CD1c-positive myeloid dendritic cell (primary cell): ENCODE measurements at regions not wholly inside any gene's neighbourhood (a gene's known extent, or its start where the extent isn't known, plus 50 kb on each side); places are given as distances from the start of the nearest gene placed in this dataset.
"Not testable (repeated sequence)": the region's sequence is repeated elsewhere in the genome, so short reads cannot be mapped to it uniquely, and the experiment has no call there.

Source experiments
- DNase-seq: peaks from one replicate; pipeline ENCODE4 v3.0.0-alpha.2; 2016; ENCODE audit errors: extremely low spot score

GRCh38 chr6:57708061-57708460 lies 390.6 kb downstream of the PRIM2 start:
- DNase-seq = not testable (repeated sequence)

DNA sequence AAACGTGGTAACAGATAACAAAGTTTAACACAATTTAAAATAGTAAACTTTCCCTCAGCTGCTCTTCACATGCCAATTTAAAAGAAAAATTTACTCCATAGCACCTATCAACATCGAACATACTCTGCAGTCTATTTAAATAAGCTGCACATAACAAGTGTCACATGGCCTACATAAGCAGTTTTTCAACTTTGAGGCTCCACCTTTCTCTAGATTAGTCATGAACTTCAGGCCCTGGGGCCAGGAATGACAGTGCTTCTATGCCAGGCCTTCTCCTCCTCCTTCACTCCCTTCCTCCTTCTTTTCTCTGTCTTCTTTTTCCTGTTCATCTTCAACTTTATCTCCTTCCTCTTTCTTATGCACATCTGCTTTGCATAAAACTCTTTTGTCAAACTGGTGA lies 405.1 kb downstream of the PRIM2 start:
- not testable (repeated sequence) for DNase-seq

DNA sequence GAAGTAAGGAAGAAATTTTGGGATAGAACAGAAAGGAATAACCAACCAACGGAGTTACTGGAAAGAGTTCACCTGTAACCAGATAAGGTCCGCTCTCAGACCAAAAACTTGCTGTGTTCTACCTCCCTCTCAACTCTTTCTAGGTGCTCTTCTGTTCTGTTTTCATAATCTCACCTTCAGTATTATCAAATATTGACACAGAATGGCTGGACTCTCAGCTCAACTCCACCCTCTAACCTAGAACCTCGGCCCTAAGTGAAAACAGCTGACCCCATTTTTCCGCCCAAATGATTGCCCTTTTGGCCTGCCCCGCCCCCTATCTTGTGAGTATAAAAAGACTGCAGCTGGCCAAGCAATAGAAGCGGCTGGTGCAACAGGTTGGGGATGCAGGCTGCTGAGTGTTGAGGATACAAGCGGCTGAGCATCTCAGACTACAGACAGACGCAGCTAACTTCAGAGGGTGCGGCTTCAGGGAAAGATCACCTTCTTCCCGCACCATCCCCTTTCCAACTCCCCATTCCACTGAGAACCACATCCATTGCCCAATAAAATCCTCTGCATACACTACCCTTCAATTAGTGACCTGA lies 406.5 kb downstream of the PRIM2 start:
- DNase-seq = not testable (repeated sequence)

DNA sequence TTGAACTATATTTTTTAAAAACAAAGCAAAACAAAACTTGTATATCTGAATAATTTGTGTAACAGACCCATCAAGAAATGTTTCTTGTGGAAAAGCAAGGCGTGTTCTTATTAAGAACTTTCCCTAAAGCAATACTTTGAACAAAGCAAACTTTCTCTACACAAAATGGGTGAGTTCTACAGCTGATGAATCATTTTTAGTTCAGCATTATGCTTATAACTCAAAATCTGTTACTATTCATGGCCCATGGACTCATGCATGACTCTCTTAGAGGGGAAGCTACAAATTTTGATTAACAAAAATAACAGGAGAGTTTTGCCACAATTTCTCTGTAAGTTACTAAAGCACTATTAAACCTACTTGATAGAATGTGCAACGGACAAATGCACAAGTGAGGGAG lies 412.0 kb downstream of the PRIM2 start:
- not testable (repeated sequence) for DNase-seq

- DNase-seq = not testable (repeated sequence)
These were observed 413.3 kb downstream of the PRIM2 start for GRCh38 chr6:57730726-57731125.

DNA sequence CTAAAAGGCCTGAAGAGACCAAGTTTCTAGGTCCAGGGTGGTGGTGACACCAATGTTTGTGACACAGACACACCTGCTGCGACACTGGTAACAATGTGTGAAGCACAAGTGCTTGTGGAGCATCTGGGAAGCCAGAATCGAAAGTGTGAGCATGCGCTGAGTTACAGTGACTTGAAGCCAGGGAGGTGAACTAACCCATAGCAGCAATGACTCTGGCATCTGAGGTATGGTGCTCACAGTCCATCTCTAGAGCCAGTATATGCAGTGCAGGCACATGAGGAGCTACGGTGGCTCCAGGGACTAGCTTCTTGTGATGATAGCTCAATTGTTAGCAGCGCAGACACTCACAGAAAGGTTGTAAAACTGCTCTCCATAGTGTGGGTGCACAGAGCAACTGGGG lies 430.3 kb downstream of the PRIM2 start:
- not testable (repeated sequence) for DNase-seq

GRCh38 chr6:57759850-57760249 lies 442.4 kb downstream of the PRIM2 start:
- not testable (repeated sequence) for DNase-seq

DNA sequence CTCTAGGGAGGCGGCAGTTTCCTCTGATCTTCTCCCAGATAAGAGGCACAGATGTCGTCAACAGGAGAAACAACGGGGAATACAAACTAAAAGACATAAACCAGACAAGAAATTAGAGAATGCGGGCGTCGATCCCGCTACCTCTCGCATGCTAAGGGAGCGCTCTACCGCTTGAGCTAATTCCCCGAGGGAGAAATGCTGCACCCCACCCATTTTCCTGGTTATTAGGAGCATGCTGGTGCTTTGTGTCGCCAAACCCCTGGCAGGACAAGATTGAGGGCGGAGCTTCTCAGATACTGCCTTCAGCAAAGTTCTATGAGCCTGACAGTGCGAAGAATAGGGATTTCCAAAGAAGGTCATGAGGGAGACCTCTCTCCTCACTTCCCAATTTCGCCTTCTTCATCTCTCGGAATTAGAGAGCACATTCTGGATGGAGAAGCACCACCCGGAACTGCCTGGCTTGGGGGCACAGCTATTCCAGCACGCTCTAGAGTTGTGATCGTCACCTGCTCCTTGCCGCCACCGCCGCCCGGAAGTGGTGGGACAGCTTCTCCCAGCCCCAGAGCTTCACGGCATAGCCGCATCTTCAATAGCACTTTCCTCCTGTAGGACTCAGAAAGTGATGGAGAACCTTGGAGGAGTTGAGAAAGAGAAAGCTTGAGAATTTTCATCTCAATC lies 475.4 kb downstream of the PRIM2 start:
- not testable (repeated sequence) for DNase-seq

DNA sequence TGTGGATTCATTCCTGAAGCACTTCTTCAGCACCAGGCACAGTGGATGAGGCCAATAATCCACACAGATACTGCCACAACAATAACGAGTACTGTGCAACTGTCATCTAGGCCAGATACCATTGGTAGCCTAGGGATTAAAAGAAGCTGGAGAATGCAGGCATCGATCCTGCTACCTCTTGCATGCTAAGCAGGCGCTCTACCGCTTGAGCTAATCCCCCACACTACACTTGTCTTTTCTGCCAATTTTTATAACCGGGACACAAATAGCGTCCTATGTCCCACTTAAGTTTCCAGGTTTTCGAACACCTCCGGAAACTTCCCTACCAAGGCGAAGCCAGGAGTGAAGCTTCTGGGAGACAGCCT lies 475.9 kb downstream of the PRIM2 start:
- DNase-seq = not testable (repeated sequence)

DNA sequence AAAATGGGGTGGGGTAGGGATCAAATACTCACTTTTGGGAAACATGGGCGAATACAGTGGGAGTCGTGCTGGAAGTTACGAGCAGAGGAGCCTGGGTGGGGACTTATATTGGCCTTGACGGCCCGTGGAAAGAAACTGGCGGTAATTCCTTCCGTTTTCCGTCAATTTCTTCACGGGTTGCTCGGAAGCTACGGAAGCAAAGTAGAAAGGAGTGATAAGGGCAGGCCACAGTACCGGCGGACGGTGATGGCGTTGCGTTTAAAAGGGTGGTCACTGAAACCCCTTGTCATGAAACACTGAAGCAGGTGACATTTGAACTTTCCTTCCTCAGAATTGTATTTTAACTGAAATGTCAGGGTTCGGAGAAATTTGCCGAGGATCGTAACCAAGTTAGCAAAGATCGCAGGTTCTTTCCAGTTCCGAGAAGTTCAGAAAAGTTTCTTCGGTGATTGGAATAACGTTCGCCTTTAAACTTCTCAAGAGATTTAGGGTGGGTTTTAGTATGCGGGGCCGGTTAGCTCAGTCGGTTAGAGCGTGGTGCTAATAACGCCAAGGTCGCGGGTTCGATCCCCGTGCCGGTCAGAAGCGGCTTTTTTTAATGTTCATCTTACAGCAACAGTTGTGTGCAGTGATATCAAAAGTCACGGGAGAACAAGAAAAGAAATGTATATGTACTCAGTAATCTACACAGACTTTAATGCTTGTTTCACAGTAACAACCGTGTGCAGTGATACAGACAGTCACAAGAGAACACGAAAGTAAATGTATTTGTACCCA lies 482.5 kb downstream of the PRIM2 start:
- DNase-seq = not testable (repeated sequence)

- DNase-seq = not testable (repeated sequence)
These were observed 491.2 kb downstream of the PRIM2 start for GRCh38 chr6:57808581-57808980.

DNA sequence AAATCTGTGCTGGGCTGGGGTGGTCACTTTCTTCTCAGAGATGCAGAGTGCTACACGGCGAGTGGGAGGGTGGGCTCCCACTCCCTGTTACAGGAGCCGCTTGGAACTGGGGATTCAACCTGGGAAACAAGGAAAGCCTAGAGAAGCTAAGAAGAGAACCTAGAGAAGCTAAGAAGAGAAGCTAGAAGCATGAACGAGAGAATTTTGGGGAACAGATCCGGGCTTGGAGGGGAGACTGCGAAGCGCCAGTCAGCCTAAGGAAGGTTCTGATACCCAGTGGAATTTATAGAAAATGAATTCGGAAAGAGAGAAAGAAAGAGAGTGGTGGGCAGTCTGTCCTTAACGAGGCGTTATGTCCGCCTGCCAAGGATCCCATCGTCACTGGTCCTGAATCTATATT lies 492.0 kb downstream of the PRIM2 start:
- not testable (repeated sequence) for DNase-seq

DNA sequence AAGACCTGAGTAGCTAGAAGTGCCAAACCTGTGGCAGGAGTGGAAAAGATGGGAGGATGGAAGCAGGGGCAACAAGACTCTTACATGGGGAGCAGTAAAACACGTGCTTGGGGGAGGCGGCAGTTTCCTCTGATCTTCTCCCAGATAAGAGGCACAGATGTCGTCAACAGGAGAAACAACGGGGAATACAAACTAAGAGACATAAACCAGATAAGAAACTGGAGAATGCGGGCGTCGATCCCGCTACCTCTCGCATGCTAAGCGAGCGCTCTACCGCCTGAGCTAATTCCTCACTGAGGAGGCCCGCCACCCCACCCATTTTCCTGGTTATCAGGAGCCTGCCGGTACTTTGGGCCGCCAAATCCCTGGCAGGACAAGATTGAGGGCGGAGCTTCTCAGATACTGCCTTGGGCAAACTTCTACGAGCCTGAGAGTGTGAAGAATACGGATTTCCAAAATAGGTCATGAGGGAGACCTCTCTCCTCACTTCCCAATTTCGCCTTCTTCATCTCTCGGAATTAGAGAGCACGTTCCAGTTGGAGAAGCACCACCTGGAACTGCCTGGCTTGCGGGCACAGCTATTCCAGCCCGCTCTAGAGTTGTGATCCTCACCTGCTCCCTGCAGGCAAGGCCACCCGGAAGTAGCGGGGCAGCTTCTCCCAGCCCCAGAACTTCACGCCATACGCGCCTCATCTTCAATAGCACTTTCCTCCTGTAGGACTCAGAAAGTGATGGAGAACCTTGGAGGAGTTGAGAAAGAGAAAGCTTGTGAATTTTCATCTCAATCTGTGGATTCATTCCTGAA lies 496.0 kb downstream of the PRIM2 start:
- DNase-seq = not testable (repeated sequence)

- DNase-seq = not testable (repeated sequence)
These were observed 498.4 kb downstream of the PRIM2 start for GRCh38 chr6:57815826-57816225.

DNA sequence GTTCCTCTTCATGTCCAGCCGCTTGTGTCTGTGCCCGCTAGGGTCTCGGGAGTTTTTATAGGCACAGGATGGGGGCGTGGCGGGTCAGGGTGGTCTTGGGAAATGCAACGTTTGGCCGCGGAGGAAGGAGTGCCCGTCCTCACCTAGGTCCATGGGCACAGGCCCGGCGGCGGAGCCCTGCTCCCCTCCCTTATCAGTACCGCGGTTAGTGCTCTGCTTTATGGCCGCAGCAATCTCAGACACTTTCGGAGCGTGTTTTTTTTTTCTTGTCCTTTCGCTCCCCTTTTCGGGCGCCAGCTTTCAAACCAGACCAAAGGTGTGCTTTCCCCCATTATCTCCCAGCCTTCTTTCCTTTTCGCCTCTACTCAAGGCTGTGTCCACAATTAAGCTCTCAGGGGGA lies 503.9 kb downstream of the PRIM2 start:
- not testable (repeated sequence) for DNase-seq

GRCh38 chr6:57822448-57822847 lies 505.0 kb downstream of the PRIM2 start:
- not testable (repeated sequence) for DNase-seq

- no peak for DNase-seq
These were observed 505.5 kb downstream of the PRIM2 start for GRCh38 chr6:57822896-57823358.

DNA sequence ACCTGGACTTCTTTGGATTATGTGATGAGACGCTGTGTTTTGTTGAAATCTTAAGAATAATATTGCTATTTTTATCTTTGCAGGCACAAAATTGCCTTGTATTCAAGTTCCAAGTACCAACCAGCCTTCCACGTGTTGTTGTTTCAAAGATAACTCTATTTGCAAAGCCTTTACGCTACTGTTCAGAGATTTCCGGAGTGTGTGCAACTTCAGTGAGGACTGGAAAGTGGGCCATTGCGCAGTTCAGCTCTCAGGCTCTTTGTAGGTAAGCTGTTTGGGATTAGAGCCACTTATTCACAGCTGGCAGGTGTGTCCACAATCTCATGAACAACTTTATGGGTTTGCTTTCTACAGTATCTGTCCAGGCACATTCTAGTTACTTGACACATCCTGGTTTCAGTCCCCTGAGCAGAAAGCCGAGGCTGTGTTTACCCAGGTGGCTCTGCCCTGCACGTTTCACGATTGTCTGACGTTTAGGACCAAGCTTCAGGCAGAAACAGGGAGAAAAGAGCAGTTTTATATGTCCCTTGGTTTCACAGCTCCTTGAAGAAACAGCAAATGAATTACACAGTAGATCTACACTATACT lies 520.3 kb downstream of the PRIM2 start:
- not testable (repeated sequence) for DNase-seq

DNA sequence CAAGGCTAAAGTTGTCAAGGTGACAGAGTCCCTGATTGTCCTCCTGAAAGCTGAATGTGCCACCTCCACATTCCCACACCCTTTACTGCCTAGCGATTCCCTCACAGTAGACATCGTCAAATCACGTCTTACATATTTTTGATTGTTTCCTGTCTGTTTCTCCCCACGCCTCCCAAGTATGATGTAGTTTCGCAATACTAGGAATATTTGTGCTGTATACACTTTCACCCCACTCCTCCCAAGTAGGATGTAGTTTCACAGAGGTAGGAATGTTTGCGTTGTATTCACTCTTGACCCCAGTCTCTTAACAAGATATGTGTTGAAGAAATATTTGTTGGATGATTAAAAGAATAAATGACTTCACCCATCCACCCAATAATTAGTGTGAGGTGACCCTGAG lies 524.1 kb downstream of the PRIM2 start:
- not testable (repeated sequence) for DNase-seq

- DNase-seq = not testable (repeated sequence)
These were observed 536.4 kb downstream of the PRIM2 start for GRCh38 chr6:57853745-57854407.
